ENCODE measurements at regions not wholly inside any gene's neighbourhood (a gene's known extent, or its start where the extent isn't known, plus 50 kb on each side); places are given as distances from the start of the nearest gene placed in this dataset.
"Not testable (repeated sequence)": the region's sequence is repeated elsewhere in the genome, so short reads cannot be mapped to it uniquely, and the experiment has no call there.

DNA sequence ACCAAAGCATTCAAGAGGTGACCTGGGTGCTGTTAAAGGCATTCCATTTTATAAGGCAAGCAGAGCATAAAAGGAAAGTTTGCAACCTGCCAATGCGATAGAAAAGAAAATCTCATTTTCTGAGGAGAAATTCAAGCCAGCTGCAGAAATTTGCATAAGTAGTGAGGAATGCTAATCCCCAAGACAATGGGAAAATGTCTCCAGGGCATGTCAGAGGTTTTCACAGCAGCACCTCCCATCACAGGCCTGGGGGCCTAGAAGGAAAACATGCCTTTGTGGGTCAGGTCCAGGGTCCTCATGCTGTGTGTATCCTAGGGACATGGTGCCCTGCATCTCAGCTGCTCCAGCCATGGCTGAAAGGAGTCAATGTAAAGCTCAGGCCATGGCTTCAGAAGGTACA lies 775.8 kb downstream of the IGSF11 start:
- DNase-seq, result not testable (repeated sequence)

DNA sequence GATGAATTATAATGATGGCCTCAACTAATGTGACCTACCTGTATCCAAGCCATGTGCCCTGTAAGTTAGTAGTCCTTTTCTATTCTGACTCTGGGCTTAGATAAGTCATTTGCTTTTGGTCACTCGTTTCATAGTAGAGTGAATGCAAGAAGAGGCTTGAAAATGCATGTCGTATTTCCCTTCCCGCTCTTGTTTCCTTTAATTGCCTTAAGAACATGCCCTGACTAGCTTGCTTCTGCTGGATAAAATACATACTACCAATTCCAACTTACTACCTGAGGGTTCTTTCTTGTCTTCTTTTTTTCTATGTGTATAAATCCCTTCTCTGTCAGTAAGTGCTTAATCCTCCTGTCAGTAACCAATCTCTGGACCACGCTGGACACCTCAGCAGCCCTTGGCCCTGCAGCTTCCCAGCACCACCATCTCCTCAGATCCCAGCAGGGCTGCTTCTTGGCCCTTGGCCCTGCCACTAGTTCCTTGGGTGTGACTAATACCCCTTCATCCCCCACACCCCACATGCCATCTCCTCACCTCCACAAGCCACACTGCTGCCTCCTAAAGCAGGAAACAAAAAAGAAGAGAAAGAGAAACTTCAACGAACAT lies 771.7 kb downstream of the IGSF11 start:
- DNase-seq, result no peak

DNA sequence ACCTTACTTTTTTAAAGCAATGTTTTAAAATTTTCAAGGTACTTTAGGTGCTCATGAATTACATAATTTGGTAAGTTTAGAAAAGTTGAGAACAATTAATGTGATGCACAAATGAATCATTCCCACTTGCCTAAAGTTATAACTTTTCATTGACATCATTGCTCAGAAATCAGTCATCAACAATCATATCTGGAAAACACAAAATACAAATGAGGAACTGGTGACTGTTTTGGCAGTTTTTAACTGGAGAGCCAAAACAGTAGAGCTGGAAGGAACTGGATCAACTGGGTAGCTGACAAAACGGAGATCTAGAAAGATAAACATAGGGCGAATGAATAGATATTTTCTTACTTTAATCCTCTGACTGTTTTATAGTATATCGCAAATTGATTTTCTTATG lies 767.1 kb downstream of the IGSF11 start:
- DNase-seq, result no peak

DNA sequence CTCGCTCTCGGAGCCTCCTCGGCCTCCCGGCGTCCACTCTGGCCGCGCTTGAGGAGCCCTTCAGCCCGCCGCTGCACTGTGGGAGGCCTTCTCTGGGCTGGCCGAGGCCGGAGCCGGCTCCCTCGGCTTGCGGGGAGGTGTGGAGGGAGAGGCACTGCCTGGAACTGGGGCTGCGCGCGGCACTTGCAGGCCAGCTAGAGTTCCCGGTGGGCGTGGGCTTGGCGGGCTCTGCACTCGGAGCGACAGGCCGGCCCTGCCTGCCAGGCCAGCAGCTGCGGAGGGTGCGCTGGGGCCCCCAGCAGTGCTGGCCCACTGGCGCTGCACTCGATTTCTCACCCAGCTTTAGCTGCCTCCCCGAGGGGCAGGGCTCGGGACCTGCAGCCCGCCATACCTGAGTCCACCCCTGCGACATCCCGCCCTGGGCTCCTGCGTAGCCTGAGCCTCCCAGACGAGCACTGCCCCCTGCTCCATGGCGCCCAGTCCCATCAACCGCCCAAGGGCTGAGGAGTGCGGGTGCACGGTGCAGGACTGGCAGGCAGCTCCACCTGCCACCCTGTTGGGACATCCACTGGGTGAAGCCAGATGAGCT lies 765.0 kb downstream of the IGSF11 start:
- DNase-seq, result no peak

DNA sequence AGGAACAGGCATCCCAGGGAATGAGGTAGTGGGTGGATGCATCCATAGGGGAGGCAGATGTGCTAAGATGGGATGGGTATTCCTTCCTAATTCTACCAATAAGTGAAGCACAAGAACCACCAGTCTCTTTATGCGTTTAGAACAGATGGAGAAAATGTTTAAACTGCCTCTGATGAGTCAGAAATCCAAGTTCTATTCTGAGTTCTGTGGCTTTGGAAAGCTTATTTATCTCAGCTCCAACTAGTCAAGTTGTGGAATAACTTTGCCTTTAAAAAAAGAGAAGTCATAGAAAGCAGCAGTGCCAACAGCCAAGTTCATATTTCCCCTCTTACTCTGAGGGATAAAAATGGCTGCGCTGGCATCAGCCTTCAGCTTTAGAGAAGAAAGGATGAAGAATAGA lies 761.7 kb downstream of the IGSF11 start:
- DNase-seq, result no peak

DNA sequence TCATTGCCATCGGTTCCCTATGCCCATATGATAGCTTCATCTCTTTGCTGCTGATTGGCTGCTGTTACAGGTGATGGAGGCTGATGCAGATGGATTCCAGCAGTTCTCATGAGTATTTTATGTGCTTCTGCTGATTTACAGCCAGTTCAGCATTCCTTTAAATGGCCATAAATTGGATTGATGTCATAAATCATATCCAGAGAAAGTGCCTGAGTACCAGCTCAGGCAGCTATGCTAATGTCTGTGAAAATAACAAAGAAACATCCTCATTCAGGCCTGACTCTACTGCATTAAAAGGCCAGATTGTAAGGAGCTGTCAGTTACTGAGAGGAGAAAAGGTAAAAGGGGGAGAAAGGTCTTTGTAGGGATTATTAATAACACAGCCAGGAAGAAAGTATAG lies 756.8 kb downstream of the IGSF11 start:
- no peak for DNase-seq

DNA sequence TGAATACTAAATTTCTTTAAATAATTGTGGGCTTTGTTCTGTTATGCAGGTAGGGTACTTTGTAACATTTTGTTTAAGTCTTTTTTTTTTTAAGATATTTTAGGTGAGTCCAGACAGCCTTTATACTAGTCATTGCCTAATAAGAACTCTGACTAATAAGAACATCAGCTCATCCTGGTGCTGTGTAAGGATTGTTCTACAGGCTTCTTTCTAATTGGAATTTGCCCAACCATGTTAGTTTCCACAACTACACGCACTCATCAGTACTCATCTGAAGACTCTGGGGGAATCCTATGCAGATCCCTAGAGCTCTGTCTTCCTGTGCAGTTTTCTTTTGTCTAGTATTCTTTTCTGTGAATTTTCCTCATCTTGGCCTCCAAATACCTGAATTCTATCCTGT lies 741.8 kb downstream of the IGSF11 start:
- no peak for DNase-seq

DNA sequence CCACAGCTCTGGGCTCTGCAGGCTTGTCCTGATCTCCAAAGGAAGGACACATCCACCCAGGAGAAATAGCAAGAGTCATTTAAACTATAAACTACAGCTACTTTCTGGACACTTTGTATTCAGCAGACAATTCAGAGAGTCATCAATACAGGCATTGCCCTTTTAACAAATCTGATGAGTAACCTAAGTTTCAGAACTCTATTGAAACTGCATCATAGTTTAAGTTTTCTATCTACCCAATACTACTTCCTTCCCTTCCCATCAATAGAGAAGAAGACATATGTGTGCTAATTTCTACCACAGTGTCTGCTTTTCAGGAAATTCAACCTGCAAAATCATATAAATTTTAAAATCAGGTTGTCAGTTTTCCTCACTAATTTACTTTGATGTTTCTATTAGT lies 736.5 kb downstream of the IGSF11 start:
- no peak for DNase-seq

DNA sequence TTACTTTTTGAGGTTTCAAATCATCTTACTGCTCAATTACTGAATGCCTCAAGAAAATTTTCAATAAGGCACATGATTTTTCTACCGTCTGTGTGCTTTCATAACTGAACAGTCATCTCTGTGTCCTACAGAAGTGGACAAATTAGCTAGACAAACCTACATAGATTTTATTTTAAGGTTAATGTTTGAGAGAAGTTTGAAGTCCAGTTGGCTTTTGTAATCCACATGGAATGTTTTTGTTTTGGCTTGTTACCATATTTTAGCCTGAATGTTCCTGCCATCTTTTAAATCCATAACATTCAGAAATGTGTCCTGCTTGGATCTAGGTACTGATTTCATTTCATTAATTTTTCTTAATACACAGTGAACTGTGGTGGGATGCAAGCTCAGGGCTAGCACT lies 730.1 kb downstream of the IGSF11 start:
- no peak for DNase-seq

DNA sequence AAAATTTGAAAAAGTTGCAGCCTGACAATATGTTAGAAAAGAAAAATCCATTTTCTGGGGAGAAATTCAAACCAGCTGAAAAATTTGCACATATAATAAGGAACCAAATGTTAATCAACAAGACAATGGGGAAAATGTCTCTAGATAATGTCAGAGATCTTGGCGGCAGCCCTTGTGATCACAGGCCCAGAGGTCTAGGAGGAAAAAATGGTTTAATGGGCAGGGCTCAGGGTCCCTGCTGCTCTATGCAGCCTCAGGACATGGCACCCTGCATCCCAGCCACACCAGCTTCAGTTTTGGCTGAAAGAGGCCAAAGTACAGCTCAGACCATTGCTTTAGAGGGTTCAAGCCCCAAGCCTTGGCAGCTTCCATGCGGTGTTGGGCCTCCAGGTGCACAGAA lies 701.9 kb downstream of the IGSF11 start:
- DNase-seq, result no peak

DNA sequence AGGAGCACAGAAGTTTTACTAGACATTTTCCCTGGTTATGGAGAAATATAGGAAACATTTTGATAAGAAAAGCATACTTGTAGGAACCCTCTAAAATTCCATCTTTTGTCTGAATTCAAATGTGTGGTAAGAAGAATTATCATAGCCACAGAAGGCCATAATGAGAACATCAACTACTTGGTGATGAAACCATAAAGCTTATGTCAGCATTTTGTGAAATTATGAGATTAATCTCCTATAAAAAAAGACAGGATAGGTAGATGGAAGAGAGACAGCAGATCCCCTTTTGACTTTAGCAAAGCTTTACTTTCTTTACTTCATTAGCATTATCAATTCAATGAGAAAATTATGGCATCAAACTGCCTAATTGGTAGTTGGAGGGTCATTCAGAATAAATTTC lies 697.0 kb downstream of the IGSF11 start:
- DNase-seq, result no peak

DNA sequence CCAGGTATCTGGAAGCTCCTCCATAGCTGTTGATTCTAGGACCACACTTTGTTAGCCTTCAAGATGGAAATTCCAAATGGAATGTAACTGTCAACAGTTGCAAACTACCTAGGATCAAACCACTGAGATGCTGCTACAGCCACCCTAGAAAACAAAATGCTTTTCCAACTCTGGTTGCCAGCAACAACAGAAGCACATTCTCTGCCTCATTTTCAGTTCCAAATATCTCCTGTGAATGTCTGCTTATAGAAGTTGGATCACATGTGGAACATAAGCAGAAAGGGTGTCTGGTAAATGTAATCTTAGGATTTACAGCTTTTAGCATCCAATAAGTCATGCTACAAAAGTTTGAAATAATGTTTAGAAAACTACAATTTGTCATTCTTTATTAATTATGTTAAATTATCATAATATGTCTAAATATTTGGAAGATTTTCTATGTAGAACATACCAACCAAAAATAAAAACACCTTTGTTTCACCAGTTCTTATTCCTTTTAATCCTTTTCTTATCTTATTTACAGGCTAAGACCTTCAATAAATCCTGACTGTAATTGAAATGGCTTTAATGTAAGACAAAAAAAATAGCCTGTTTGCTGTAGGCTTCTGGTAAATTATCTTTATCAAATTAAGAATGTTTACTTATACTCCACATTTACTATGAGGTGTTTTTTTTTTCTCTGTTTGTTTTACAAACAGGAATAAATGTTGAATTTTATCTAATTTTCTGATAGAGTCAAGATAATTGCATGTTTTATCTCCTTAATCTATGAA lies 687.1 kb downstream of the IGSF11 start:
- no peak for DNase-seq

DNA sequence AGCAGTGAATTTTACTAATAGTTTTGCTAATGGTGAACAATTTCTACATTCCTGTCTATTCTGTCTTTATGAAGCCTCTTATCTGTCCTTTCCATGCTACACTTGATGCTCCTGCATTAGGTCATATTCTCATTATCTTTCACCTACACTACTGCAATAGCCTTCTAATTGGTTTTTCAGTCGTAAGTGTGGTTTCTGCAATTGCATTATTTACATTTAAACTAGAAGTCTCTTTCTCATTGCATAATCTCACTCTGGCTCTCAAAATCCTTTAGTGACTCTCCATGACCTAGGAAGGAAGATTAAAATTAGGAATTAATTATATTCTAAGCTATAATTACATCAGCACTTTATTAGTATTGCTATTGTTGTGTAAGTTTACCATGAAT lies 686.5 kb downstream of the IGSF11 start:
- DNase-seq, result no peak

DNA sequence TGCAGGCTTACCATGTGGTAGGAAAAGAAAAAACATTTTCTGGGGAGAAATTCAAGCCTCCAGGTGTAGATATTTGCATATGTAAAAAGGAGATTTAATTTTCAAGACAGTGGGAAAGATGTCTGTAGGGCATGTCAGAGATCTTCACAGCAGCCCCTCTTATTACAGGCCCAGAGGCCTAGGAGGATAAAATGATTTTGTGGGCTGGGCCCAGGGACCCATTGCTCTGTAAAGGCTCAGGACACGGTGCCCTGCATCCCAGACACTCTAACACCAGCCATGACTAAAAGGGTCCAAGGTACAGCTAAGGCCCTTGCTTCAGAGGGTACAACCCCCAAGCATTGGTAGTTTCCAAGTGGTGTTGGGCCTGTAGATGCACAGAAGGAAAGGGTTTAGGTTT lies 680.1 kb downstream of the IGSF11 start:
- no peak for DNase-seq

DNA sequence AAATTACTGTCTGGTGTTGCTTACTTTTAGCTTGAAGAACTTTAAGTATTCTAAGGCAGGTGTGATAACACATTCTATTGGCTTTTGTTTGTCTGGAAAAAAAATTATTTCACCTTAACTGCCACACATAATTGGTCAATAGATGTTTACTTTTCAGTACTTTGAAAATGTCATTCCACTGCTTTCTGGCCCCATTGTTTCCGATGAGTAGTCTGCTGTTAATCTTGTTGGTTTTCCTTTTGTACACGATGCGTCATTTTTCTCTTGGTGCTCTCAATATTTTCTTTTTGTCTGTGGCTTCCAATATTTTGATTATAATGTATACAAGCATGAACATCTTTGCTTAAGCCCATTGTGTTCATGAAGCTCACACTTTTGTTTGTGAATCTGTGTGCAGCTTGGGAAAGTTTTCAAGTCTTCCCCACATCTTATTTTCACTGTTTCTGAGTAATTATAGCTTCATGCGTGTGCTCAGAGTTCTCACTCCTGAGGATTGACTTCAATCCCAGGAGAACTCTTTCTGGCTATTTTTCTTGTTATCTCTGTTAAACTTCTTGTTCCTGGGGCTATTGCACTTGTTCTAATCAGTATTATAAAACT lies 664.7 kb downstream of the IGSF11 start:
- DNase-seq, result no peak

DNA sequence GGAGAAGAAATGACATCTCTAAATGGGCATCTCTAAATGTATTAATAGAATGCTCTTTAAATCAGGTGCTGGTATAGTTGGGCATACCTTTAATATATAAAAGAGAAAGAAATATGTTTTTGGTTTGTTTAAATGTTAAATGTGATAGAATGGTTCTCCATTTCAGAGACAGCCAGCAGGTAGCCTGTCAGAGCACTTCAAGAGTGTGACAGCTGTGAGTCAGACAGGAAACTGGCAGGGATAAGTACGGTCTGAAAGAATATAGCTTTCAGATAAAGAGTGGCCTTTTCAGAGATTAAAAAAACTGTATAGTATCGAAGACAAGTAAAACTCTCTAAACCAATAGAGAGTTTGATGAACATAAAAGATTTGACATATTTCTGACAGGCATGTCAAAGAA lies 654.1 kb downstream of the IGSF11 start:
- DNase-seq, result no peak

DNA sequence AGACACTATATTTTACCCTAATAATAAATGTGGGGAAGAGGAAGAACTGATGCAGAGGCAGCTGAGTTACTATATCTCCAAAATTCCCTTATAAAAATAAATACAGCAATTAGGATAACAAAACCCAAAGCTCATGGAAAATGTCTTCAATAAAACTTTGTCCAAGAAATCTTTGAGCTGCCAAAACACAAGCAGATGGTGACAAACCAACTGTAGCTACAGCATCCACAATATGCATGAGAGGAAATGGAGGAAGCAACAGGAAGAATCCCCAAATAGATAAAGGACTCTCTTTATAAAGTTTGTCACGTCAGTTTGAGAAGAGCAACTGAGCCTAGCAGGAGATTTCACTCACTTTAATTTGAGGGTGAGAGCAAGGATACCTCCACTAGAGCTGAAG lies 638.2 kb downstream of the IGSF11 start:
- DNase-seq, result no peak

DNA sequence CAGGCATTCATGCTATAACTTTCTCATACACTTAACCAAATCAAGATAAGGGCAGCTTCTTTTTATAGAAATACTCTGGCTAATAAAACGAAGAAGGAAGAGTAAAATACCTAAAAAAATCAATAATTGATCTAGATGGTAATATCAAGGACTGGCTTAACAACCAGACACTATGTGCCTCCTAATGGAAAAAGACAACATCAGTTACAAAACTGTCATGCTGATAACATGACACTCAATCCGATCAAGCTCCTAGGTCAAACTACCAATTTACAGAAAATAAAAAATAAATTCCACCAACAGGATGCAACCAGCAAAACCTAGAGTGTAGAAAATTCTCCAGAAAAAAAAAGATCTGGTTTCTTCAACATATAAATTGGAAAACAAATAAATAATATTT lies 634.6 kb downstream of the IGSF11 start:
- DNase-seq, result no peak

DNA sequence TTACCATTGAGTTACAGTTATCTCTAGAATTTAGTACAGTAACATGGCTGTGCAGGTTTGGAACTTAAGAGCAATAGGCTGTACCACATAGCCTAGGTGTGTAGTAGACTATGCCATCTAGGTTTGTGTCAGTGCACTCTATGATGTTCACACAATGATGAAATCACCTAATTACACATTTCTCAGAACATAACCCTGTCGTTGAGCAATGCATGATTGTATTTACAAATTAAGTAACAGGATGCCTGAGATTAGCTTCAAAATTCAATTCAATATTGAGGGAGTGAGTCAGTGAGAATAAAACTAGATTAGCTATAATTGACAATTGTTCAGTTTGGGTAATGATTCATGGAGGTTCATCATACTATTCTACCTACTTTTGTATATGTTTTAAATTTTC lies 633.8 kb downstream of the IGSF11 start:
- no peak for DNase-seq

DNA sequence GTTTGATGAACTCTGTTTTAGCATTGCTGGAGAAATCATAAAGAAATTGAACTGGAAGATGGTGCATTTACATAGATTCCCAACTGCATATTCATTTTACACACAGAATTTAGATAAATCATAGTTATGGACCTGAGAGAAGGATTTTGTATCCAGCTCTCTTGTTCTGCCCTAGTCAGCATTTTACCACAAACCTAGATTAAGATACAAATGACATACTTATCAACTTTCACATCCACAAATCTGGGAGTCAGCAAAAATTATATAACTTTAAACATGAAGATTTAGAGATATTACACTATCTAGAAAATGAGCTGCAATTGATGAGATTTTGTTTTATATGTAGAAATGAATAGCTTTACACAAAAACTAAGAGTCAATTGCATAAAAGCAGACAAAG lies 632.8 kb downstream of the IGSF11 start:
- no peak for DNase-seq

DNA sequence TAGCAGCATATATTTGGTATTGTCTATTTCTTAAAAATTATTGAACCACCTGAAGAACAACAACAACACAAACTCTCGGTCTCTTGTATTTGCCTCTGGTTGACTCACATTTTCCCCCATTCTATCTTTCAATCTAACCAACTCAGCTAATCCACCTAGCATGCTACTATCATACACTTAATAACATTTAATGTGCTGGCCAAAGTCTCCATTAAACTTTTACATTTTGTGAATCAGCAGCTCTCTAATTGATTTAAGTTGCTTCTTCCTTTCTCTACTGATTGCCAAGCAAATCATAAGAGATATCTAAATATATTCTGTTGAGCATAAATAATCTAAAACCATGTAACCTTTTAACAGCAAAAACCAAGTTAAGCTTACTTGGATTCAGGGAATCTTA lies 631.7 kb downstream of the IGSF11 start:
- DNase-seq, result no peak

DNA sequence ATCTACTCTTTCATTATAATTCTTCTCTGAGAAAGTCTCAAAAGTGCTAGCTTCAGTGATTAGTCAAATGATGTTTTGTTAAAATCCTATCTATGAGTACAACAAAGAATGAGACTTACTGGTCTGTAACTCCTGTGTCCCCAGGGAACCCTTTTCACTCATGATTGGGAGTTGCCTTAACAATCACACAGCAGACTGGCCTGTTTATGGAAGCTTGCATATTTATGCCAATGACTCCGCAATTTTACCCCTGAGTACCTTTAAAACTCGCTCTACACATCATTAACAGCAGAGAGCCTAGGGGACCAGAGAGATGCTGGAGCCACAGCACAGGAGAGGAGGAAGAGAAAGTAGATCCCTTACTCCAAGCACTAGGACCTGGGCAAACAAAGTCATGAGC lies 628.1 kb downstream of the IGSF11 start:
- DNase-seq, result no peak

DNA sequence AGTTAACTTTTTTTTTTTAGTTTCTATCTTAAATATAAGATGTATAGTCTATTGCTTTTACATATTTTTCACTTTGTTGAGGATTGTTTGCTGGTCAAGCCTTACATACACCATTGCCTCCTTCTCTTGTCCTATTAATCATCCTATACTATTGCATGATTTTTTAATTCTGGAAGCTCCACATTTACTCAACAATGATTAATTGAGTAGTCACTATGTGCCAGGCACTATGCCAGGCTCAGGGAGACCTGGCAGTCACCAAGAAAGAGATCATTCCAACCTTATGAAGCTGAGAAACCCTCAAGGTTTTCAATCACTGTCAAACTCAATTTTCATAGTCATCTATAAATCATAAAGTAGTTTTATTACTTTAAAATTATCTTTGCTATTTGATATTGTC lies 626.2 kb downstream of the IGSF11 start:
- no peak for DNase-seq

DNA sequence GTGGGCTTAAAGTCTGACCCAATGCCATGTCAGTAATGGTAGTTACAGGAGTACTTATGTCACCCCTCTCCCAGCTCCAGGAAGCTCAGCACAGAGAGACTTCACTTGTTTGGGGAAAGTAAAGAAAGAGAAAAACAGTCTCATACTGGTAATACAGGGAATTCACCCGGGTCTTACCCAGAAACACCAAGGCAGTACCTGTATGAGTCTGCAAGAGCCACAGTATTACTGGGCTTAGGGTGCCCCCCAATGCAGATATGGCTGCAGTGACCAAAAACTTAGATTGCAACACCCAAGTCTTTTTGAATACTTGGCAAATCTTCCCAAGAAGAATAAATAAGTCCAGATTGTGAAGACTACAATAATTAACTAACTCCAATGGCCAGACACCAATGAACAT lies 622.1 kb downstream of the IGSF11 start:
- no peak for DNase-seq

All from KG1 (cell line).